ENCODE measurements at regions not wholly inside any gene's neighbourhood (a gene's known extent, or its start where the extent isn't known, plus 50 kb on each side); places are given as distances from the start of the nearest gene placed in this dataset.
"Not testable (repeated sequence)": the region's sequence is repeated elsewhere in the genome, so short reads cannot be mapped to it uniquely, and the experiment has no call there.

DNA sequence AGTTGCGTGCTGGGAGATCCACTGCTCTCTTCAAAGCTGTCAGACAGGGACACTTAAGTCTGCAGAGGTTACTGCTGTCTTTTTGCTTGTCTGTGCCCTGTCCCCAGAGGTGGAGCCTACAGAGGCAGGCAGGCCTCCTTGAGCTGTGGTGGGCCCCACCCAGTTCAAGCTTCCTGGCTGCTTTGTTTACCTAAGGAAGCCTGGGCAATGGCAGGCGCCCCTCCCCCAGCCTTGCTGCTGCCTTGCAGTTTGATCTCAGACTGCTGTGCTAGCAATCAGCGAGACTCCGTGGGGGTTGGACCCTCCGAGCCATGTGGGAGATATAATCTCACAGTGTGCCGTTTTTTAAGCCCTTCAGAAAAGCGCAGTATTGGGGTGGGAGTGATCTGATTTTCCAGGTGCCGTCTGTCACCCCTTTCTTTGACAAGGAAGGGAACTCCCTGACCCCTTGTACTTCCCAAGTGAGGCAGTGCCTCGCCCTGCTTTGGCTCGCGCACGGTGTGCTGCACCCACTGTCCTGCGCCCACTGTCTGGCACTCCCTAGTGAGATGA lies 340.6 kb downstream of the PAX1 start:
- TF ChIP-seq RBBP5 (IDR thresholded peaks at IDR 0.05; ENCODE audit: borderline replicate concordance, low read depth, low read length) = peak; percentile 45; the same call in 1 of the 2 replicates
- H3K27me3 ChIP-seq (replicated peaks in 1 of 4; ENCODE audit: control insufficient read depth in 3 of 4, extremely low read depth in 1 of 4, insufficient read depth in 3 of 4, low read length in 3 of 4); H3K4me2 ChIP-seq (ENCODE audit: insufficient read depth in 1 of 2, low read depth in 2 of 2, low read length in 2 of 2); H3K14ac ChIP-seq (ENCODE audit: insufficient read length); H2BK20ac ChIP-seq (ENCODE audit: low read length); H4K20me1 ChIP-seq (replicated peaks in 1 of 2; ENCODE audit: control insufficient read depth in 1 of 2, insufficient read depth in 2 of 2, low read length in 2 of 2); H3K9ac ChIP-seq (replicated peaks in 1 of 4; ENCODE audit: extremely low read depth in 1 of 4, low read depth in 3 of 4, low read length in 3 of 4); H2AK5ac ChIP-seq (ENCODE audit: low read depth, low read length); H4K5ac ChIP-seq (ENCODE audit: insufficient read length, low read depth, low read length); H2AFZ ChIP-seq (ENCODE audit: low read length); H3K27ac ChIP-seq (ENCODE audit: low read depth, low read length); H3K4me3 ChIP-seq (ENCODE audit: extremely low read depth in 1 of 4, insufficient read depth in 2 of 4, low read depth in 3 of 4, low read length in 4 of 4); H3K9me3 ChIP-seq (ENCODE audit: insufficient read depth in 2 of 2, low read depth in 1 of 2, low read length in 1 of 2); H3K36me3 ChIP-seq (ENCODE audit: control insufficient read depth in 2 of 4, insufficient read depth in 4 of 4, low read length in 3 of 4); FAIRE-seq; H3K4me1 ChIP-seq (replicated peaks in 1 of 4; ENCODE audit: control insufficient read depth in 3 of 4, insufficient read depth in 4 of 4, low read length in 3 of 4); H3K79me1 ChIP-seq (ENCODE audit: low read depth, low read length); H2BK5ac ChIP-seq (ENCODE audit: low read depth, low read length); H3K4ac ChIP-seq (replicated peaks; ENCODE audit: insufficient read length, low read depth, low read length); POLR2A ChIA-PET (ENCODE audit: partially characterized antibody); H3K23me2 ChIP-seq (ENCODE audit: low read depth, low read length); H3K23ac ChIP-seq (ENCODE audit: insufficient read length); H4K8ac ChIP-seq (ENCODE audit: extremely low read depth, insufficient read depth, low read length); H2BK15ac ChIP-seq (ENCODE audit: low read length); H3K18ac ChIP-seq (ENCODE audit: extremely low read depth, low read length); H2BK120ac ChIP-seq (replicated peaks; ENCODE audit: low read depth, low read length); H4K91ac ChIP-seq (replicated peaks; ENCODE audit: insufficient read length, low read length); H3K56ac ChIP-seq (replicated peaks; ENCODE audit: insufficient read length, low read depth, low read length); H3K79me2 ChIP-seq (ENCODE audit: control insufficient read depth in 1 of 2, insufficient read depth in 2 of 2, low read length in 2 of 2): not testable (repeated sequence)
- CTCF ChIA-PET (ENCODE audit: partially characterized antibody) = interaction anchor here (1.0 to 1.3 kb wide), 2 partner anchors 39 to 237 kb away, joined by 3 read pairs; no protein-coding TSS in a partner anchor
- WGBS, 2 experiments (ENCODE audit: extremely low coverage in 1 of 2, insufficient coverage in 1 of 2, insufficient read length in 1 of 2, insufficient replicate concordance in 2 of 2, low coverage in 1 of 2, low lambda C conversion rate in 2 of 2, missing lambda C conversion rate in 1 of 2) = 81% methylated on average over 13 of the region's 13 CpGs; no CpG with 5 or more reads in 1 of the 2 experiments
- H2BK12ac ChIP-seq (ENCODE audit: low read depth, low read length) = peak overlapping the region; percentile 45; the same call in 1 of the 2 replicates
- peak in 1 of 2 experiments; percentile 54 for DNase-seq (ENCODE audit: low read depth in 1 of 2, low spot score in 2 of 2)

Data from H1 (cell line).